NOMO-1 treated with dmso at 0.1 percent for 144 hours (cell line): ENCODE measurements at regions not wholly inside any gene's neighbourhood (a gene's known extent, or its start where the extent isn't known, plus 50 kb on each side); places are given as distances from the start of the nearest gene placed in this dataset.
"Not testable (repeated sequence)": the region's sequence is repeated elsewhere in the genome, so short reads cannot be mapped to it uniquely, and the experiment has no call there.

ENCODE experiments used
- DNase-seq: peaks from one replicate; lab custom pipeline; 2025; ENCODE audit not compliant: unreplicated experiment; lab: John Stamatoyannopoulos, UW

- DNase-seq: not testable (repeated sequence)
These were observed 125.6 kb upstream of the NBPF9 start for GRCh38 chr1:149228672-149229585.

- DNase-seq: not testable (repeated sequence)
These were observed 126.5 kb upstream of the NBPF9 start for GRCh38 chr1:149229813-149230212.

DNA sequence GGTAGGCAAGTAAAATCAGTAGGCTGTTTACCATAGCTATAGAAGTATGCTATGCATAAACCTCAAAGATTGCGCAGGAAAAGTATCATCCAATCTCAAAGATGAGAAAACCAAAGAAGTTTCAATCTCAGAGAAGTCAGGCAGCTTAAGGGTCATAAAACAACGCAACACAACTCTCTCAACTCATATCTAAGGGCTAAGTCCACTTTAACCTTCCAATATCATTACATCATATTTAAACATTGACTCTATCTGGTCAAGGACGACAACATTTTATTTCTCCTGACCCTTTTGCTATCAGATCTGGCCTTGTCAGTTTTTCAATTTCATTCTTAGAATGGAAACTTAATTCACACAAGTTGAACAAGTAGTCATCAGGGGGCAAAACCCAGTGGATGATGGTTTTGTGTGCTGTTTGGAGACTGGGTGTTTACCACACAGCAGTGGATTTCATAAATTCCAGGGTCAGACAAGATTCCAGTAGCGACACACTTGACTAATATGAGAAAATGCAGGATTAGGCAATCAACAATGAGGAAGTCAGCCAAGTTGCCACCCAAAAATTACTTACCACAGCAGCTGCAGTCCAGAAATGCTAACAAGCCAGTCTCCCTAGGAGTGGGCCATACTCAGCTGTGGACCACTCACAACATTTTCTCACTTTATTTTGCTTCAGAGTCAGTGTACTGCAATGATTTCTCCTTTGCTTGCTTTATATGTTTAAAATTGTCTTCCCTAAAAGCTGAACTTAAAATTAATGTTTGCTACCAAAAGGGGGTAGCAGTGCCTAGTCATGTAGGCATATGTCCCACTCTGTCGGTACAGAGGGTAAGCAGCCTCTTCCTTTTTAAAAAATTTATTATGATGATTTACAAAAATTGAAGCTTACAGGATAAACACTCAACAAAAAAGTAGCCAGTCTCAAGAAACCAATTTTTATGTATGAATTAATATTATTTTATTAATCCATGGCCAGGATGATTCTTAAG is 131.9 kb upstream of the NBPF9 start:
- not testable (repeated sequence) for DNase-seq

DNA sequence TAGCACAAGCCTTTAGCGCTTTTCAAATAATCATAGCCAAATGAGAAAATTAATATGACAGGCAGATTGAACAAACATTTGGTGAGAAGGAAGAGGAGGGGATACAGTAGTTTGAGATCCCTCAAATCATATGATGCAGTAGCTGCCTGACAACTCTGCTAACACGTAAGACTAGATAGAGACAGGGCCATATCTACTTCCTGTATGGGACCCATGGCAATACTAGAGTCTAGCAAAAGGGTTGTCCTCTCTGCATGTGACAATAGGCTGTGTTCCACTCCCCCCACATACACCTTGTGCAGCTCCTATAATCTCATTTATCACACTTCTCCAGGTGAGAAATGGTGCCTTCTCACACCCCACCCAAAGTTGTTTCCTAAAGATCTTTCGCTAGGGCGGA is 134.2 kb upstream of the NBPF9 start:
- DNase-seq: not testable (repeated sequence)

DNA sequence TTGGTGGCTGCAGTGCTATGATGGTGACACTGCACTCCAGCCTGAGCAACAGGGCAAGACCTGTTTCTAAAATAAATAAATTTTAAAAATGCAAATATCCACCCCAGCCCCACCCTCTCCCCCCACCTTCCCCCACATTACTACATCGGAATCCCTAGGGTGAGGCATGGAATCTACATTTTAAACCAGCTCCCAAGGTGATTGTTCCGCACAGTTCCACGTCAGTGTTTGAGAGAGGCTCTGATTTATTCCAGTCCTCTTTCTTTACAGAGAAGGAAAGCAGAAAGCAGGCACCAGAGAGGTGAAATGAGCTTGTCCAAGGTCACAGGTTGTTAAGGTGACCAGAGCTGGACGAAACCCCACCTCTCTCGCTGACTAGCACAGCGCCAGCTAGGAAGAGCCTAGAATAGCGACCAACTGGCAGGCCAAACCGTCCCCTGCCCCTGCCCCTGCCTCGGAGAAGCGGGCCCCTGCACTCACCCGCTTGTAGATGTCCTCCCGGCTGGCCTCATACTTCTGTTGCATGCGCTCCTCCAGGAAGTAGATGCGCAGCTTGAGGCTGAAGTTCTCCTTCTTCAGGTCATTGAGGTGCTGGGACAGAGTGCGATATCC is 136.7 kb upstream of the NBPF9 start:
- not testable (repeated sequence) for DNase-seq

- DNase-seq: not testable (repeated sequence)
These were observed 137.2 kb upstream of the NBPF9 start for GRCh38 chr1:149240530-149240929.

DNA sequence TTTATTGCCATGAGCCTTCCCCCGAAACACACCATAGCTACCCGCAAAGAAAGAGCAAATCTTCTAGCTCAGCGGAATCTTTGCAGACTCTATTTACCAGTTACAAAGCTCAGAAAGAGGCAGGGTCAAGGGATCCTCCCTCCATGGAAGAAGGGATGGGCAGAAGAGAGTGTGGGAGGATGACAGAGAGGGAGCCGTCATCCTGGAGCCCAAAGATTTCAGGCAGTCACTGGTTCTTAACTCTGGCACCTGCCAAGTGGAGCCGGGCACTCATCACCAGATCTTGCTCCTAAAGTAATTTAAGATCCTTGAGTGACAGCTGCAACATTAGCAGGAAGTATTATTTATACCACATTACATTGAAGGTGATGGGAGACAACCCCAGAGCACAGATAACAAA is 137.9 kb upstream of the NBPF9 start:
- not testable (repeated sequence) for DNase-seq

DNA sequence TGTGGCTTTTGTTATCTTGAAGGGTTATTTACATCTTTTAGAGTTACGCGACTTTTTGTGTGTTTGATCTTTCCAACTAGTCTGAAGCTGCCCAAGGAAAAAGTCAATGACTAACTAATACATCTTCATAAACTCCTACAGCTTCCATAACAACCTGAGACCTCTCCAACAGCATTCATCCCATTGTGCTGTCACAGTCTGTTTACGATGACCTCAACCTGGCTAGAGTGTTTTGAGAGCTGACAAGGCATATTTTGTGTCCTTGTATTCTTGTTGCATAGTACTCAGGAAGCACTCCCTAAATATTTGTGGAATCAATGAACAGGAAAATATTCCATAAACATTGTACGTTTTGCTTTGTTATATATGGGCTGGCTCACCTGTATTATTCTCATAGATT is 140.2 kb upstream of the NBPF9 start:
- not testable (repeated sequence) for DNase-seq

DNA sequence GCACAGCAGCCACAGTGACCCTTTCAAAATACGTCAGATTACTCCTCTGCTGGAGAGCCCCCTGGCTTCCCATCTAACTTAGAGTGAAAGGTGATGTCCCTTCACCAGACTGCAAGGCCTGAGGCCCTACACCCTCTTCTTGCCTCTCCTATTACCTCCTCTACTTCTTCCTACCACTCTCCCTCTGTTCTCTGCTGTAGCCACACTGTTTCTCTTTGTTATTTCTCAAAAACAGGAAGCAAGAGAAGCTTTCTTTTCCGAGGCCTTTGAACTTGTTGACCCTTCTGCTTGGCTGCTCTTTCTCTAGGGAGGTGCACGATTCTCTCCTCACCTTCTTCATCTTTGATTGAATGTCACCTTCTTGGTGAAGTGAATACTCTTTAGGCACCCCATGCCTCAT is 141.3 kb upstream of the NBPF9 start:
- DNase-seq: not testable (repeated sequence)

GRCh38 chr1:149246212-149246611 is 142.9 kb upstream of the NBPF9 start:
- not testable (repeated sequence) for DNase-seq

DNA sequence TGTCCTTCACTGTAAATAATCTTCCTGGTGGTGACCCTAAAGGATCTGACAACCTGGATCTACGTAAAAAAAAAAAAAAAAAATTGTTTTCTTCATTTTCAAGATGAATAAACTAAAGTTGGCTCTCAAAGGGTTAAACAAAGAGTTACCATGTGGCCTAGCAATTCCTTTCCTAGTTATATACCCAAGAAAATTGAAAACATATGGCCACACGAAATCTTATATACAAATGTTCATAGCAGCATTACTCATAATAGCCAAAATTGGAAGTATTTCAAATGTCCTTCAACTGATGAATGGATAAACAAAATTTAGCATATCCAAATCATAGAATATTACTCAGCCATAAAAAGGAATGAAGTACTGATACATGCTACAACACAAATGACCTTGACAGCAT is 145.3 kb upstream of the NBPF9 start:
- DNase-seq: not testable (repeated sequence)

DNA sequence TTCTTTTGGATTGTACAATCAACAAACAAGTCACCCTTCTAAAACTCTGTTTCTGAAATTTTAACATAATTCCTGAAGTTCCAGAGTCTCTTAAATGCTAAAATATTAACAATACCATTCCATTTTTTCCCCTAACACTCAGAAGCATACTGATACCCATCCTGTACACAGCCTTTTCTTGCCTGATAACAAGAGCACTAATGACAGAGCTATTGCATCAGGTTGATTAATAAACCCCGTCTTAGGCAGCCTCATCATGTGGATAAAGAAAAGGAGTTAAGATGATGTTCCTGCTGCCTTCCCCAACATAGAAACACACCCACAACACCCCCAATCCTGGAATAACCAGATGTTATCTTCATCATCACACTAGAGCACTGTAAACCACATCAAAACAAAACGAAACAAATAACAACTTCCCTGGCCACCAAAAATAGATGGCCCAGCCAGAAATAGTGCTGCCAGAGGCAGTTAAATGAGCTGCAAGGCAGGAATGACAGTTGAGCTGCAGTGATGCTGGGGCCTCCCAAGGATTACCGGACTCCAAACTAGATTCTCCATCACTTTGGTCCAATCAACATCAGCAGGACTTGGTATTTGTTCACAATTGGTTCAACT is 146.6 kb upstream of the NBPF9 start:
- DNase-seq: not testable (repeated sequence)

- DNase-seq: not testable (repeated sequence)
These were observed 151.8 kb upstream of the NBPF9 start for GRCh38 chr1:149254894-149255847.

- not testable (repeated sequence) for DNase-seq
These were observed 156.9 kb upstream of the NBPF9 start for GRCh38 chr1:149260284-149260683.

DNA sequence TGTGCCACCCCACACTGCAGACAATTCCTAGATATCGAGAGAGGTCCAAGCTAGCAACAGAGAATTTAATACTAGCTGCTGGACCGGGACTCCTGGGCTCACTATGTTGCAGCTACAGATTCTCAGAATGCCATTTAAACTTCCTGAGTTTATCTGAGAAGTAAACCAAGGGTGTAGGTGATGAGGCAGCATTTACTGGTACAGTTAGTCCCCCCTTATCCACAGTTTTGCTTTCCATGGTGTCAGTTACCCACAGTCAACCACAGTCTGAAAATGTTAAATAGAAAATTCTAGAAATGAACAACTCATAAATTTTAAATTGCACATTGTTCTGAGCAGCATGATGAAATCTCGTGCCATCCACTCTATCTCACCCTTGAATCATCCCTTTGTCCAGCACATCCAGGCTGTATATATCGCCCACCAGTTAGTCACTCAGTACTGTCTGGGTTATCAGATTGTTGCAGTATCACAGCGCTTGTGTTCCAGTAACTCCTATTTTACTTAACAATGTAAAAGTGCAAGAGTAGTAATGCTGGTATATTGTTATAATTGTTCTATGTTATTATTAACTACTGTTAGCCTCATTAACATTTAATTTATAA is 157.5 kb upstream of the NBPF9 start:
- not testable (repeated sequence) for DNase-seq

DNA sequence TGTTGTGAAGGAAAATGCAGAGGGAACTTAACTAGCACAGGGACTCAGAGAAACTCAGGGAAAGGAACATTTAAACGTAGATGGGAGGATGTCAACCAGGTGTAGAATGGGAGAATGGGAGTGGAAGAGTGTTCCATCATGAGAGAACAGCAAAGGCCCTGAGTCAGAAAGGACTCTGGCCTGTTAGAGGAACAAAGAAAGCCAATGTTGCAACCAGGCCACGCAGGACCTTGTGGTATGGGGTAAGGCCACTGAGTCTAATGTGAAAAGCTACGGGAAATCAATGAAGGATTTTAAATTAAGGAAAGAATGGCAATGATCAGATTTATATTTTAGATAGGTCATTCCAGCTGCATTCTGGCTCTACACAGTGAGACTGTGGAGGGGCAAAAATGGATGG is 163.9 kb upstream of the NBPF9 start:
- DNase-seq: not testable (repeated sequence)

DNA sequence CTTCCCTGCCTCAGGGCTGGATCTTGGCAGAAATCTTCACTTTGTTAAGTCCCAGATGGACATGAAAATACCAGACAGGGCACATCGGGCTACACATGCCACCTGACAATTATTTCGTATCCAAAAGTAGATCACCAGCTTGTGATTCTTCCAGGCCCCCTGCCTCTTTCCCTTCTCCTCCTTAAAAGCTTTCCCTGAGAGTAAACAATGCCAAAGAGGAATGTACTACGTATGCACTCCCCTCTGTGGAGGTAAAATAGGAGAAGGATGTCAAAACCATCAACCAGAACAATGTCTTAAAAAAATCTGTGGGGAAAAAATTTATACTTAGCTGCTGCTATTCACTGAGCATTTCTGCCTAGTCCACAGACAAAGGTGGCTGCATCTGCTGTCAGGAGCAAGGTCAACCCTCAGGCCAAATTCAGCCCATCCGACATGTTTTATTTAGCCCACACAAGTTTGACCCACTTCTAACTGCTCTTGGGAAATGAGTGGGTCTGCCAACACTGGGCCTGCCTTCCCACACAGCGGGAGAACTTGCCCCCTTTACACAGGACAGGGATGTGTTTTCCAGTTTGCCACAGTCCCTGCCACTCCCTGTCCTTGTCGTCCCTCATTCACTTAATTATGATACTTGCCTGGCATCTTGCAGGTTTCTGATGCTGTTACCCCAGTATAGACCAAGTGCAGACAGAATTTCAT is 165.8 kb upstream of the NBPF9 start:
- not testable (repeated sequence) for DNase-seq

GRCh38 chr1:149269833-149270232 is 166.5 kb upstream of the NBPF9 start:
- DNase-seq: not testable (repeated sequence)
